ENCODE measurements at regions not wholly inside any gene's neighbourhood (a gene's known extent, or its start where the extent isn't known, plus 50 kb on each side); places are given as distances from the start of the nearest gene placed in this dataset.

- TF ChIP-seq CTCF (IDR thresholded peaks at IDR 0.05; ENCODE audit: low read depth, low read length, missing input control): no peak
- TF ChIP-seq ATF3 (IDR thresholded peaks at IDR 0.05): no peak
- no peak for TF ChIP-seq JUND (IDR thresholded peaks at IDR 0.05)
- TF ChIP-seq FOXA1 (IDR thresholded peaks at IDR 0.05): no peak
- TF ChIP-seq MAX (IDR thresholded peaks at IDR 0.05): no peak
- TF ChIP-seq REST (IDR thresholded peaks at IDR 0.05): no peak
- TF ChIP-seq RAD21 (IDR thresholded peaks at IDR 0.05): no peak
- no peak for TF ChIP-seq RXRA (IDR thresholded peaks at IDR 0.05)
- no peak for TF ChIP-seq TAF1 (conservative IDR thresholded peaks at IDR 0.05)
Measured at GRCh38 chr11:106271086-106271485, 193.6 kb downstream of the AASDHPPT start.
